GM12878 (cell line): ENCODE measurements at regions not wholly inside any gene's neighbourhood (a gene's known extent, or its start where the extent isn't known, plus 50 kb on each side); places are given as distances from the start of the nearest gene placed in this dataset.

Source experiments
- ATAC-seq: fragments of 200-7000 bp; cut with Tn5 transposase; 3 replicates; pipeline ENCODE4 v1.9.1; 2020; ENCODE audit warnings: mild to moderate bottlenecking, moderate library complexity
- BruUV-seq: library from RNA; stranded (reverse); fragments of 400-500 nt; replicated peaks from 2 replicates; lab custom pipeline; 2021; lab: Mats Ljungman, UMichigan
- CTCF ChIA-PET: fragments of 300-600 bp; sonication (Branson Sonifier 250); formaldehyde crosslinking; extraction: SDS; loops from one replicate; lab custom pipeline; 2021; ENCODE audit warnings: inconsistent platforms; lab: Yijun Ruan, JAX
- POLR2A ChIA-PET: fragments of 350-600 bp; formaldehyde crosslinking; extraction: SDS; loops from one replicate; lab custom pipeline; 2021; ENCODE audit warnings: inconsistent platforms; lab: Charles Lee
- RAD21 ChIA-PET: fragments of 300-600 bp; sonication (Branson Sonifier 250); formaldehyde crosslinking; loops from one replicate; lab custom pipeline; 2023; ENCODE audit warnings: antibody characterized with exemption; ENCODE audit not compliant: unreplicated experiment; lab: Charles Lee
- SMC1A ChIA-PET: fragments of 300-600 bp; sonication (Branson Sonifier 250); formaldehyde crosslinking; loops from one replicate; lab custom pipeline; 2023; ENCODE audit not compliant: unreplicated experiment, uncharacterized antibody; lab: Charles Lee
- DNase-seq: peaks from one replicate; pipeline ENCODE4 v3.0.0-alpha.2; 2011; ENCODE audit warnings: low read depth, low spot score
- FAIRE-seq: peaks from 3 replicates; lab custom pipeline; 2011; peaks lifted over from hg19 to GRCh38; lab: Jason Lieb, UNC
- H2AFZ ChIP-seq: 2 replicates; pipeline ENCODE4 v1.6.0; 2011; ENCODE audit warnings: low read depth, low read length, control low read depth; ENCODE audit not compliant: control insufficient read depth
- H3K27ac ChIP-seq: 2 replicates; pipeline ENCODE4 v1.5.1; 2011; ENCODE audit warnings: control low read depth; ENCODE audit not compliant: control insufficient read depth, insufficient read depth
- H3K27me3 ChIP-seq, 2 experiments: replicated peaks in 1 of 2; 2 replicates each; pipeline versions ENCODE4 v1.6.0 to v1.6.1; 2011; ENCODE audit warnings: low read length in 1 of 2; ENCODE audit not compliant: control insufficient read depth in 2 of 2, insufficient read depth in 2 of 2
- H3K36me3 ChIP-seq, 2 experiments: 2 replicates each; pipeline ENCODE4 v1.5.1; 2011; ENCODE audit warnings: low read length in 1 of 2; ENCODE audit not compliant: control insufficient read depth in 2 of 2, insufficient read depth in 2 of 2
- H3K4me1 ChIP-seq: 2 replicates; pipeline ENCODE4 v1.6.1; 2011; ENCODE audit warnings: mild to moderate bottlenecking, low read length, moderate library complexity, mixed read lengths; ENCODE audit not compliant: control insufficient read depth, insufficient read depth
- H3K4me2 ChIP-seq: 2 replicates; pipeline ENCODE4 v1.6.0; 2011; ENCODE audit warnings: control low read depth; ENCODE audit not compliant: control insufficient read depth, insufficient read depth
- H3K4me3 ChIP-seq: fragments of 200-600 bp; sonication (generic); 2 replicates; pipeline ENCODE4 v1.5.1; 2016
- H3K79me2 ChIP-seq: 2 replicates; pipeline ENCODE4 v1.6.0; 2011; ENCODE audit warnings: low read length; ENCODE audit not compliant: control insufficient read depth, insufficient read depth
- H3K9ac ChIP-seq: 2 replicates; pipeline ENCODE4 v1.8.0; 2011; ENCODE audit warnings: low read length, control low read depth, mixed read lengths; ENCODE audit not compliant: control insufficient read depth, insufficient read depth
- H3K9me3 ChIP-seq: replicated peaks from 3 replicates; pipeline ENCODE4 v1.5.1; 2011; ENCODE audit warnings: mild to moderate bottlenecking, low read length; ENCODE audit not compliant: control insufficient read depth, insufficient read depth
- H4K20me1 ChIP-seq: 2 replicates; pipeline ENCODE4 v1.6.0; 2011; ENCODE audit not compliant: control insufficient read depth, insufficient read depth
- NR2F1 ChIP-seq: fragments of 450-650 bp; conservative IDR thresholded peaks from 2 replicates; pipeline ENCODE4 v1.6.1; 2017; ENCODE audit warnings: mild to moderate bottlenecking
- ZNF274 ChIP-seq: IDR thresholded peaks from one replicate; pipeline ENCODE4 v1.8.0; 2011; ENCODE audit not compliant: insufficient read length, insufficient read depth
- WGBS: methylation state at CpG from one replicate; pipeline ENCODE4 v1.1.6; 2016; ENCODE audit warnings: low lambda C conversion rate; ENCODE audit not compliant: insufficient replicate concordance, insufficient coverage; ENCODE audit errors: missing lambda C conversion rate; 5-methylcytosine and 5-hydroxymethylcytosine counted together
- in situ Hi-C: fragments of 300-500 bp; cut with MboI; formaldehyde crosslinking; loops from 9 replicates; pipeline ENCODE4 v1.14.3; 2018; ENCODE audit warnings: mixed read lengths
- intact Hi-C: fragments of 100-400 bp; cut with micrococcal nuclease; formaldehyde crosslinking; loops from one replicate; pipeline ENCODE4 v1.14.2; 2022; ENCODE audit not compliant: unreplicated experiment
- TF ChIP-seq, protein P1 (sequence below): fragments of 150-350 bp; IDR thresholded peaks from 2 replicates; pipeline ENCODE4 v1.6.1; 2016; ENCODE audit warnings: low read depth, low read length
- TF ChIP-seq, protein P2 (sequence below): fragments of 450-650 bp; IDR thresholded peaks from 2 replicates; pipeline ENCODE4 v1.6.1; 2017; ENCODE audit warnings: mild to moderate bottlenecking, moderate library complexity
- TF ChIP-seq, protein P3 (sequence below): fragments of 450-650 bp; IDR thresholded peaks from 2 replicates; pipeline ENCODE4 v1.6.1; 2018; ENCODE audit warnings: borderline replicate concordance, mild to moderate bottlenecking; ENCODE audit not compliant: partially characterized antibody
- TF ChIP-seq, protein P4 (sequence below): fragments of 450-650 bp; formaldehyde crosslinking; IDR thresholded peaks from 2 replicates; pipeline ENCODE4 v1.4.0; 2020; ENCODE audit warnings: mild to moderate bottlenecking, moderate library complexity

DNA sequence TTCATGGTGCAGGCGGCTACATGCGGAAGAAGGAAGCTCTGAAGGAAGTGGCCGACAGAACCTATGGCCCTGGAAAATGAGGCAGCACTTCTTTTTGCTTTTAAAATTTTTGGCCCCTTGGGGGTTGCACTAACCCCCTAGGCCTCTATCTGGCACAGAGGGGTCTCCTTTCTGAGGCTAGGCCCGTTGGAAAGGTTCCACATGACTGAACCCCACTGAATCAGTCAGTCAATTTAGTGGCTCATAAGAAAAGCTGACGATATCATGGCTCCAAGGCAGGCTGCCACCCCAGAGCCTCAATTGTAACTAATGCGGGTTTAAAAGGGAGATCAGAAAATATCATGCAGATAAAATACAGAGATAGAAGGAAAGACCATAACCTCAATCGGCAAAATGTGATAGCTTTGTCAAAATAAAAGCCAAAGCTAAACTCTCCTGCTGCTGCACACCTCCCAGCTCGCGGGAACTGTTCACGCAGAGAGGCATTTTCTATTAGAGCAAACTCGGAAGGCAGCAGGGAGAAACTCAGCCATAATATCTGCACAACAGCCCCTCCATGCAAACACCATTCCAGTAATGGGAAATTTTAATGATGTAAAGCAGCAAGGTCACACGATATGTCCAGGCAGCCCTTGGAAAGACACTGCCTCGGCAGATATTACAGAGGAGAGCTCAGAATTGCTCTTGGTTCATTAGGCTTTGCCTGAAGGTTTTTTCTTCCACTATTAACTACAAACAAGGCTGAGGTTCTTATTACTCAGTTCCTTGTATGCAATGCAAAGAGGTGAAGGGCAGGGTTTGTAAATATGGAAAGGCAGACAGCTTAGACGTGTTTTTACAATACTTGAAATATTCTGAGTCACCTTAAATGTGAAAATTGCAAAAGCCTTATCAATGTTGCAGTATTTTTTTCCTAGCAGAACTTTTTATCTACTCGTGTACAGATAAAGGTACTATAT lies 200.4 kb upstream of the PMFBP1 start:
- H3K4me1 ChIP-seq: no peaks in the 10 kb centered on the region
- no peak overlapping the region for H2AFZ ChIP-seq
- no peak for ATAC-seq
- no peak overlapping the region for H3K27ac ChIP-seq
- no peaks in the 10 kb centered on the region for H3K36me3 ChIP-seq
- 88% methylated on average over 15 of the region's 15 CpGs for WGBS
- H3K79me2 ChIP-seq: no peaks in the 10 kb centered on the region
- intact Hi-C loops: no loop called here
- H3K9me3 ChIP-seq: no peaks in the 10 kb centered on the region
- SMC1A ChIA-PET: interaction anchor here (1.5 kb wide), 1 partner anchor 10 kb away, joined by 4 read pairs; no protein-coding TSS in a partner anchor
- in situ Hi-C loops: no loop called here
- no TSS peak for BruUV-seq
- POLR2A ChIA-PET: no interaction called here
- H3K4me3 ChIP-seq: no peak overlapping the region
- H4K20me1 ChIP-seq: no peaks in the 10 kb centered on the region
- H3K4me2 ChIP-seq: no peak overlapping the region
- RAD21 ChIA-PET: interaction anchor here (1.2 kb wide), 1 partner anchor 28 kb away, joined by 3 read pairs; no protein-coding TSS in a partner anchor
- no peaks in the 10 kb centered on the region for H3K27me3 ChIP-seq
- no peak for FAIRE-seq
- CTCF ChIA-PET: interaction anchor here (1.3 to 1.4 kb wide), 3 partner anchors 14 to 485 kb away, joined by 3 to 7 read pairs (median 3); no protein-coding TSS in a partner anchor
- no peak for DNase-seq
- no peak overlapping the region for H3K9ac ChIP-seq
- TF ChIP-seq, protein P1, sequence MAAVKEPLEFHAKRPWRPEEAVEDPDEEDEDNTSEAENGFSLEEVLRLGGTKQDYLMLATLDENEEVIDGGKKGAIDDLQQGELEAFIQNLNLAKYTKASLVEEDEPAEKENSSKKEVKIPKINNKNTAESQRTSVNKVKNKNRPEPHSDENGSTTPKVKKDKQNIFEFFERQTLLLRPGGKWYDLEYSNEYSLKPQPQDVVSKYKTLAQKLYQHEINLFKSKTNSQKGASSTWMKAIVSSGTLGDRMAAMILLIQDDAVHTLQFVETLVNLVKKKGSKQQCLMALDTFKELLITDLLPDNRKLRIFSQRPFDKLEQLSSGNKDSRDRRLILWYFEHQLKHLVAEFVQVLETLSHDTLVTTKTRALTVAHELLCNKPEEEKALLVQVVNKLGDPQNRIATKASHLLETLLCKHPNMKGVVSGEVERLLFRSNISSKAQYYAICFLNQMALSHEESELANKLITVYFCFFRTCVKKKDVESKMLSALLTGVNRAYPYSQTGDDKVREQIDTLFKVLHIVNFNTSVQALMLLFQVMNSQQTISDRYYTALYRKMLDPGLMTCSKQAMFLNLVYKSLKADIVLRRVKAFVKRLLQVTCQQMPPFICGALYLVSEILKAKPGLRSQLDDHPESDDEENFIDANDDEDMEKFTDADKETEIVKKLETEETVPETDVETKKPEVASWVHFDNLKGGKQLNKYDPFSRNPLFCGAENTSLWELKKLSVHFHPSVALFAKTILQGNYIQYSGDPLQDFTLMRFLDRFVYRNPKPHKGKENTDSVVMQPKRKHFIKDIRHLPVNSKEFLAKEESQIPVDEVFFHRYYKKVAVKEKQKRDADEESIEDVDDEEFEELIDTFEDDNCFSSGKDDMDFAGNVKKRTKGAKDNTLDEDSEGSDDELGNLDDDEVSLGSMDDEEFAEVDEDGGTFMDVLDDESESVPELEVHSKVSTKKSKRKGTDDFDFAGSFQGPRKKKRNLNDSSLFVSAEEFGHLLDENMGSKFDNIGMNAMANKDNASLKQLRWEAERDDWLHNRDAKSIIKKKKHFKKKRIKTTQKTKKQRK: no peak
- TF ChIP-seq, protein P2, sequence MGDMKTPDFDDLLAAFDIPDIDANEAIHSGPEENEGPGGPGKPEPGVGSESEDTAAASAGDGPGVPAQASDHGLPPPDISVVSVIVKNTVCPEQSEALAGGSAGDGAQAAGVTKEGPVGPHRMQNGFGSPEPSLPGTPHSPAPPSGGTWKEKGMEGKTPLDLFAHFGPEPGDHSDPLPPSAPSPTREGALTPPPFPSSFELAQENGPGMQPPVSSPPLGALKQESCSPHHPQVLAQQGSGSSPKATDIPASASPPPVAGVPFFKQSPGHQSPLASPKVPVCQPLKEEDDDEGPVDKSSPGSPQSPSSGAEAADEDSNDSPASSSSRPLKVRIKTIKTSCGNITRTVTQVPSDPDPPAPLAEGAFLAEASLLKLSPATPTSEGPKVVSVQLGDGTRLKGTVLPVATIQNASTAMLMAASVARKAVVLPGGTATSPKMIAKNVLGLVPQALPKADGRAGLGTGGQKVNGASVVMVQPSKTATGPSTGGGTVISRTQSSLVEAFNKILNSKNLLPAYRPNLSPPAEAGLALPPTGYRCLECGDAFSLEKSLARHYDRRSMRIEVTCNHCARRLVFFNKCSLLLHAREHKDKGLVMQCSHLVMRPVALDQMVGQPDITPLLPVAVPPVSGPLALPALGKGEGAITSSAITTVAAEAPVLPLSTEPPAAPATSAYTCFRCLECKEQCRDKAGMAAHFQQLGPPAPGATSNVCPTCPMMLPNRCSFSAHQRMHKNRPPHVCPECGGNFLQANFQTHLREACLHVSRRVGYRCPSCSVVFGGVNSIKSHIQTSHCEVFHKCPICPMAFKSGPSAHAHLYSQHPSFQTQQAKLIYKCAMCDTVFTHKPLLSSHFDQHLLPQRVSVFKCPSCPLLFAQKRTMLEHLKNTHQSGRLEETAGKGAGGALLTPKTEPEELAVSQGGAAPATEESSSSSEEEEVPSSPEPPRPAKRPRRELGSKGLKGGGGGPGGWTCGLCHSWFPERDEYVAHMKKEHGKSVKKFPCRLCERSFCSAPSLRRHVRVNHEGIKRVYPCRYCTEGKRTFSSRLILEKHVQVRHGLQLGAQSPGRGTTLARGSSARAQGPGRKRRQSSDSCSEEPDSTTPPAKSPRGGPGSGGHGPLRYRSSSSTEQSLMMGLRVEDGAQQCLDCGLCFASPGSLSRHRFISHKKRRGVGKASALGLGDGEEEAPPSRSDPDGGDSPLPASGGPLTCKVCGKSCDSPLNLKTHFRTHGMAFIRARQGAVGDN: no peak
- TF ChIP-seq ZNF274 (no peak), NR2F1 (no peak)
- TF ChIP-seq, protein P3, sequence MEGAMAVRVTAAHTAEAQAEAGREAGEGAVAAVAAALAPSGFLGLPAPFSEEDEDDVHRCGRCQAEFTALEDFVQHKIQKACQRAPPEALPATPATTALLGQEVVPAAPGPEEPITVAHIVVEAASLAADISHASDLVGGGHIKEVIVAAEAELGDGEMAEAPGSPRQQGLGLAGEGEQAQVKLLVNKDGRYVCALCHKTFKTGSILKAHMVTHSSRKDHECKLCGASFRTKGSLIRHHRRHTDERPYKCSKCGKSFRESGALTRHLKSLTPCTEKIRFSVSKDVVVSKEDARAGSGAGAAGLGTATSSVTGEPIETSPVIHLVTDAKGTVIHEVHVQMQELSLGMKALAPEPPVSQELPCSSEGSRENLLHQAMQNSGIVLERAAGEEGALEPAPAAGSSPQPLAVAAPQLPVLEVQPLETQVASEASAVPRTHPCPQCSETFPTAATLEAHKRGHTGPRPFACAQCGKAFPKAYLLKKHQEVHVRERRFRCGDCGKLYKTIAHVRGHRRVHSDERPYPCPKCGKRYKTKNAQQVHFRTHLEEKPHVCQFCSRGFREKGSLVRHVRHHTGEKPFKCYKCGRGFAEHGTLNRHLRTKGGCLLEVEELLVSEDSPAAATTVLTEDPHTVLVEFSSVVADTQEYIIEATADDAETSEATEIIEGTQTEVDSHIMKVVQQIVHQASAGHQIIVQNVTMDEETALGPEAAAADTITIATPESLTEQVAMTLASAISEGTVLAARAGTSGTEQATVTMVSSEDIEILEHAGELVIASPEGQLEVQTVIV: no peak
- TF ChIP-seq, protein P4, sequence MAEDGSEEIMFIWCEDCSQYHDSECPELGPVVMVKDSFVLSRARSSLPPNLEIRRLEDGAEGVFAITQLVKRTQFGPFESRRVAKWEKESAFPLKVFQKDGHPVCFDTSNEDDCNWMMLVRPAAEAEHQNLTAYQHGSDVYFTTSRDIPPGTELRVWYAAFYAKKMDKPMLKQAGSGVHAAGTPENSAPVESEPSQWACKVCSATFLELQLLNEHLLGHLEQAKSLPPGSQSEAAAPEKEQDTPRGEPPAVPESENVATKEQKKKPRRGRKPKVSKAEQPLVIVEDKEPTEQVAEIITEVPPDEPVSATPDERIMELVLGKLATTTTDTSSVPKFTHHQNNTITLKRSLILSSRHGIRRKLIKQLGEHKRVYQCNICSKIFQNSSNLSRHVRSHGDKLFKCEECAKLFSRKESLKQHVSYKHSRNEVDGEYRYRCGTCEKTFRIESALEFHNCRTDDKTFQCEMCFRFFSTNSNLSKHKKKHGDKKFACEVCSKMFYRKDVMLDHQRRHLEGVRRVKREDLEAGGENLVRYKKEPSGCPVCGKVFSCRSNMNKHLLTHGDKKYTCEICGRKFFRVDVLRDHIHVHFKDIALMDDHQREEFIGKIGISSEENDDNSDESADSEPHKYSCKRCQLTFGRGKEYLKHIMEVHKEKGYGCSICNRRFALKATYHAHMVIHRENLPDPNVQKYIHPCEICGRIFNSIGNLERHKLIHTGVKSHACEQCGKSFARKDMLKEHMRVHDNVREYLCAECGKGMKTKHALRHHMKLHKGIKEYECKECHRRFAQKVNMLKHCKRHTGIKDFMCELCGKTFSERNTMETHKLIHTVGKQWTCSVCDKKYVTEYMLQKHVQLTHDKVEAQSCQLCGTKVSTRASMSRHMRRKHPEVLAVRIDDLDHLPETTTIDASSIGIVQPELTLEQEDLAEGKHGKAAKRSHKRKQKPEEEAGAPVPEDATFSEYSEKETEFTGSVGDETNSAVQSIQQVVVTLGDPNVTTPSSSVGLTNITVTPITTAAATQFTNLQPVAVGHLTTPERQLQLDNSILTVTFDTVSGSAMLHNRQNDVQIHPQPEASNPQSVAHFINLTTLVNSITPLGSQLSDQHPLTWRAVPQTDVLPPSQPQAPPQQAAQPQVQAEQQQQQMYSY: no peak
